Neural cell (in vitro differentiated cells): ENCODE measurements at regions not wholly inside any gene's neighbourhood (a gene's known extent, or its start where the extent isn't known, plus 50 kb on each side); places are given as distances from the start of the nearest gene placed in this dataset.

Experiments
- EP300 ChIP-seq: fragments of 450-650 bp; conservative IDR thresholded peaks from 2 replicates; pipeline ENCODE4 v1.6.1; 2014; ENCODE audit warnings: antibody characterized with exemption, mild to moderate bottlenecking, moderate library complexity; ENCODE audit not compliant: poor library complexity, severe bottlenecking
- EZH2 ChIP-seq: fragments of 200-600, 300-800 bp; shearing (Covaris generic), sonication (generic); IDR thresholded peaks from 2 replicates; pipeline ENCODE4 v1.6.1; 2014; ENCODE audit warnings: antibody characterized with exemption, low read length, borderline replicate concordance, mild to moderate bottlenecking; ENCODE audit not compliant: insufficient read depth, poor library complexity, severe bottlenecking
- POLR2AphosphoS5 ChIP-seq: IDR thresholded peaks from 2 replicates; pipeline ENCODE4 v1.6.1; 2012
- SMC3 ChIP-seq: fragments of 450-650 bp; conservative IDR thresholded peaks from 2 replicates; pipeline ENCODE4 v1.6.1; 2014; ENCODE audit warnings: antibody characterized with exemption, mild to moderate bottlenecking, moderate library complexity; ENCODE audit not compliant: poor library complexity
- TAF1 ChIP-seq: IDR thresholded peaks from 2 replicates; pipeline ENCODE4 v1.6.1; 2012; ENCODE audit warnings: low read depth
- TF ChIP-seq, protein P1 (sequence below): fragments of 450-650 bp; IDR thresholded peaks from 2 replicates; pipeline ENCODE4 v1.5.1; 2014; ENCODE audit warnings: antibody characterized with exemption, mild to moderate bottlenecking, moderate library complexity; ENCODE audit not compliant: poor library complexity, severe bottlenecking
- TF ChIP-seq, protein P2 (sequence below): IDR thresholded peaks from 2 replicates; pipeline ENCODE4 v1.6.1; 2012; ENCODE audit warnings: borderline replicate concordance

DNA sequence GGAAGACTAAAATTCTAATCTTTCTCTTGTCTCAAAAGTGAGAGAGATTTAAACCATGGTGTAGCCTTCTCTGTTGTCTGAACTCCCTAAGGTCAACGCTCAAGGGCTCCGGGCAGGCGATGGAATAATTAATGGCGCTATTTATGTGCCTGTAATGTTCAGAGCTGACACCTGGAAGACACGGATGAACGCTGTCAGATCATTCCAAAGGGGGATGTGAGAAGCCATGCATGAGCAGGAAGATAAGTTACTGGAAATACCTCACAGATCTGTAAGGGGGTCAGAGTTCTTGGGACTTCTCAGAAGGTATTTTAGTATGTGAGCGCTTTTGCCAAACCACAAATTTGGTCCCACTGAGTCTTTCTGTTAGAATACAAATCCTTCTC is 73.3 kb upstream of the MTPN start:
- TF ChIP-seq, protein P1, sequence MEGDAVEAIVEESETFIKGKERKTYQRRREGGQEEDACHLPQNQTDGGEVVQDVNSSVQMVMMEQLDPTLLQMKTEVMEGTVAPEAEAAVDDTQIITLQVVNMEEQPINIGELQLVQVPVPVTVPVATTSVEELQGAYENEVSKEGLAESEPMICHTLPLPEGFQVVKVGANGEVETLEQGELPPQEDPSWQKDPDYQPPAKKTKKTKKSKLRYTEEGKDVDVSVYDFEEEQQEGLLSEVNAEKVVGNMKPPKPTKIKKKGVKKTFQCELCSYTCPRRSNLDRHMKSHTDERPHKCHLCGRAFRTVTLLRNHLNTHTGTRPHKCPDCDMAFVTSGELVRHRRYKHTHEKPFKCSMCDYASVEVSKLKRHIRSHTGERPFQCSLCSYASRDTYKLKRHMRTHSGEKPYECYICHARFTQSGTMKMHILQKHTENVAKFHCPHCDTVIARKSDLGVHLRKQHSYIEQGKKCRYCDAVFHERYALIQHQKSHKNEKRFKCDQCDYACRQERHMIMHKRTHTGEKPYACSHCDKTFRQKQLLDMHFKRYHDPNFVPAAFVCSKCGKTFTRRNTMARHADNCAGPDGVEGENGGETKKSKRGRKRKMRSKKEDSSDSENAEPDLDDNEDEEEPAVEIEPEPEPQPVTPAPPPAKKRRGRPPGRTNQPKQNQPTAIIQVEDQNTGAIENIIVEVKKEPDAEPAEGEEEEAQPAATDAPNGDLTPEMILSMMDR: peak; percentile 28
- TF ChIP-seq EZH2 (no peak), SMC3 (no peak), EP300 (peak; percentile 69), POLR2AphosphoS5 (no peak), TAF1 (no peak)
- TF ChIP-seq, protein P2, sequence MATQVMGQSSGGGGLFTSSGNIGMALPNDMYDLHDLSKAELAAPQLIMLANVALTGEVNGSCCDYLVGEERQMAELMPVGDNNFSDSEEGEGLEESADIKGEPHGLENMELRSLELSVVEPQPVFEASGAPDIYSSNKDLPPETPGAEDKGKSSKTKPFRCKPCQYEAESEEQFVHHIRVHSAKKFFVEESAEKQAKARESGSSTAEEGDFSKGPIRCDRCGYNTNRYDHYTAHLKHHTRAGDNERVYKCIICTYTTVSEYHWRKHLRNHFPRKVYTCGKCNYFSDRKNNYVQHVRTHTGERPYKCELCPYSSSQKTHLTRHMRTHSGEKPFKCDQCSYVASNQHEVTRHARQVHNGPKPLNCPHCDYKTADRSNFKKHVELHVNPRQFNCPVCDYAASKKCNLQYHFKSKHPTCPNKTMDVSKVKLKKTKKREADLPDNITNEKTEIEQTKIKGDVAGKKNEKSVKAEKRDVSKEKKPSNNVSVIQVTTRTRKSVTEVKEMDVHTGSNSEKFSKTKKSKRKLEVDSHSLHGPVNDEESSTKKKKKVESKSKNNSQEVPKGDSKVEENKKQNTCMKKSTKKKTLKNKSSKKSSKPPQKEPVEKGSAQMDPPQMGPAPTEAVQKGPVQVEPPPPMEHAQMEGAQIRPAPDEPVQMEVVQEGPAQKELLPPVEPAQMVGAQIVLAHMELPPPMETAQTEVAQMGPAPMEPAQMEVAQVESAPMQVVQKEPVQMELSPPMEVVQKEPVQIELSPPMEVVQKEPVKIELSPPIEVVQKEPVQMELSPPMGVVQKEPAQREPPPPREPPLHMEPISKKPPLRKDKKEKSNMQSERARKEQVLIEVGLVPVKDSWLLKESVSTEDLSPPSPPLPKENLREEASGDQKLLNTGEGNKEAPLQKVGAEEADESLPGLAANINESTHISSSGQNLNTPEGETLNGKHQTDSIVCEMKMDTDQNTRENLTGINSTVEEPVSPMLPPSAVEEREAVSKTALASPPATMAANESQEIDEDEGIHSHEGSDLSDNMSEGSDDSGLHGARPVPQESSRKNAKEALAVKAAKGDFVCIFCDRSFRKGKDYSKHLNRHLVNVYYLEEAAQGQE: peak; percentile 49
